Naive thymus-derived CD4-positive, alpha-beta T cell (primary cell): ENCODE measurements at regions not wholly inside any gene's neighbourhood (a gene's known extent, or its start where the extent isn't known, plus 50 kb on each side); places are given as distances from the start of the nearest gene placed in this dataset.

Source experiments
- ATAC-seq: fragments of 150-1000 bp; cut with Tn5 transposase; 2 replicates; pipeline ENCODE4 v1.10.0; 2021; ENCODE audit warnings: mild to moderate bottlenecking, moderate library complexity
- CTCF ChIA-PET: fragments of 350-600 bp; sonication (Branson Sonifier 250); formaldehyde crosslinking; loops from one replicate; lab custom pipeline; 2021; ENCODE audit warnings: antibody characterized with exemption; lab: Charles Lee
- POLR2A ChIA-PET: fragments of 350-600 bp; sonication (Branson Sonifier 250); formaldehyde crosslinking; loops from one replicate; lab custom pipeline; 2021; ENCODE audit warnings: antibody characterized with exemption, inconsistent platforms; lab: Charles Lee
- DNase-seq, 9 donors: peaks; one replicate each; pipeline versions ENCODE4 v3.0.0 to v3.0.0-alpha.2; 2020 to 2022; ENCODE audit warnings: mixed read lengths in 1 of 9
- H3K27ac ChIP-seq: one replicate; pipeline ENCODE4 v1.7.0; 2013; ENCODE audit warnings: mild to moderate bottlenecking, low read depth, low read length, moderate library complexity
- H3K27me3 ChIP-seq, 2 donors: one replicate each; pipeline ENCODE4 v1.7.0; 2013; ENCODE audit warnings: low read length in 2 of 2, mild to moderate bottlenecking in 2 of 2, moderate library complexity in 2 of 2; ENCODE audit not compliant: control insufficient read depth in 2 of 2, insufficient read depth in 2 of 2
- H3K36me3 ChIP-seq, 3 experiments: 1 replicate in 2 of 3; 2 replicates in 1 of 3; pipeline ENCODE4 v1.7.0; 2013; ENCODE audit warnings: low read length in 3 of 3, mild to moderate bottlenecking in 3 of 3, moderate library complexity in 1 of 3; ENCODE audit not compliant: insufficient read depth in 3 of 3, control insufficient read depth in 2 of 3
- H3K4me1 ChIP-seq, 2 donors: one replicate each; pipeline ENCODE4 v1.7.0; 2013; ENCODE audit warnings: low read length in 2 of 2, mild to moderate bottlenecking in 2 of 2, moderate library complexity in 1 of 2; ENCODE audit not compliant: control insufficient read depth in 2 of 2, insufficient read depth in 2 of 2
- H3K4me3 ChIP-seq: 2 replicates; pipeline ENCODE4 v1.7.0; 2013; ENCODE audit warnings: mild to moderate bottlenecking, low read length
- H3K9me3 ChIP-seq, 3 experiments: 1 replicate in 2 of 3; 2 replicates in 1 of 3; pipeline ENCODE4 v1.7.0; 2013; ENCODE audit warnings: low read length in 3 of 3; ENCODE audit not compliant: control insufficient read depth in 2 of 3
- H3K27ac Mint-ChIP-seq, 9 donors: one replicate each; pipeline ENCODE4 v1.8.0; 2020 to 2022; ENCODE audit warnings: mixed read lengths in 9 of 9, mild to moderate bottlenecking in 8 of 9, moderate library complexity in 5 of 9, inconsistent platforms in 2 of 9
- H3K27me3 Mint-ChIP-seq, 5 donors: one replicate each; pipeline ENCODE4 v1.8.0; 2021 to 2022; ENCODE audit warnings: mixed read lengths in 5 of 5, mild to moderate bottlenecking in 1 of 5
- H3K36me3 Mint-ChIP-seq, 5 donors: one replicate each; pipeline ENCODE4 v1.8.0; 2020 to 2022; ENCODE audit warnings: mixed read lengths in 5 of 5, mild to moderate bottlenecking in 3 of 5, inconsistent platforms in 1 of 5
- H3K4me1 Mint-ChIP-seq, 7 donors: one replicate each; pipeline ENCODE4 v1.8.0; 2020 to 2022; ENCODE audit warnings: mixed read lengths in 7 of 7, mild to moderate bottlenecking in 3 of 7, inconsistent platforms in 1 of 7
- H3K4me3 Mint-ChIP-seq, 10 donors: one replicate each; pipeline ENCODE4 v1.8.0; 2020 to 2022; ENCODE audit warnings: mild to moderate bottlenecking in 10 of 10, mixed read lengths in 10 of 10, moderate library complexity in 6 of 10, inconsistent platforms in 2 of 10
- H3K9me3 Mint-ChIP-seq, 11 donors: one replicate each; pipeline ENCODE4 v1.8.0; 2020 to 2022; ENCODE audit warnings: mixed read lengths in 11 of 11, mild to moderate bottlenecking in 4 of 11, inconsistent platforms in 1 of 11, moderate library complexity in 1 of 11
- intact Hi-C, 2 donors: fragments of 100-400 bp; cut with micrococcal nuclease; formaldehyde crosslinking; loops; one replicate each; pipeline ENCODE4 v1.15.1; 2023

DNA sequence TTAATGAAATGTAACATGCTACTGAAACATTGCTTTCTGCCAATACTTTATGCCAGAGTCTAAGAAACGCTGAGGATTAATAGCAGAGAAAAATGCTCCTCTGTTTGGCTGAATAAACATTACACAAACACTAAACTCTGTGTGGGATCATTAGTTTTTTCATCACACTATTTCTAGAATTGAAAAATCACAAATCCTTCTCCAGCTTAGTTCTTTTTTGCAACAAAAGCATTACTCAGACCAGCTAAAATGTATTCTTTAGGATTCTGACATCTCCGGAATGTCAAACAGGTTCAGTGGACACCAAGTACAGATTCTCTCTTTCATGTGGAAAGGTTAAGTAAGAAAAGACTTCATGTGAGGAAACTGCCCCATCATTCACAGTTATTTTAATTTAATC, 226.9 kb downstream of the SIM1 start:
- Mint-ChIP-seq H3K9me3 (peaks cover 0 to 2% (median 0%) of the 10 kb centered on the region in 11 donors), H3K4me3 (no peak overlapping the region), H3K36me3 (no peaks in the 10 kb centered on the region), H3K27me3 (peaks cover 0 to 11% (median 0%) of the 10 kb centered on the region in 5 donors), H3K4me1 (no peaks in the 10 kb centered on the region), H3K27ac (no peak overlapping the region)
- no peaks in the 10 kb centered on the region for H3K27me3 ChIP-seq
- ATAC-seq (no peak), DNase-seq (no peak)
- POLR2A ChIA-PET = no interaction called here
- CTCF ChIA-PET = no interaction called here
- no peak overlapping the region for H3K4me3 ChIP-seq
- no peaks in the 10 kb centered on the region for H3K36me3 ChIP-seq
- no peak overlapping the region for H3K27ac ChIP-seq
- intact Hi-C loops = no loop called here
- H3K4me1 ChIP-seq = no peaks in the 10 kb centered on the region
- no peaks in the 10 kb centered on the region for H3K9me3 ChIP-seq

DNA sequence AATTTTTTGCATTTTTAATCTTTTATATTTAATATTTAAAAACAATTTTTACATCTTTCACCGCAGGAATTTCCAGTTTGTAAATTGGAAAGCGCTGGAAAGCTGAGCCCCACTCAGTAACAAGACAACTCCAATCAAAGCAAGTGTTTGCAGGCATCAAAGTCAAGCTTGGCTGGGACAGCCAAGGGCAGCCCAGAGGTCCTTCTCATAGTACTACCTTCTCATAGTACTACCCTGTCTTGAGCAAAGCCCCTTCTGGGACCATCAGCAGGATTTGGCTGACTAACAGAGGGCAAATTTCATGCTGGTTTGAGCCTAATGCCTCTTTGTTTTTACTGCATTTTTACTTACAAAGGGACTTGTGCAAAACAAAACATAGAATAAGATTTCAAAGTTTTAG, 228.3 kb downstream of the SIM1 start:
- no peak for ATAC-seq
- no peaks in the 10 kb centered on the region for H3K4me1 Mint-ChIP-seq
- H3K4me1 ChIP-seq = no peaks in the 10 kb centered on the region
- no peak overlapping the region for H3K27ac ChIP-seq
- no peaks in the 10 kb centered on the region for H3K9me3 ChIP-seq
- no peak overlapping the region for H3K4me3 ChIP-seq
- H3K9me3 Mint-ChIP-seq = peaks cover 0 to 2% (median 0%) of the 10 kb centered on the region in 11 donors
- intact Hi-C loops = no loop called here
- no peak overlapping the region for H3K27ac Mint-ChIP-seq
- no peak overlapping the region for H3K4me3 Mint-ChIP-seq
- peaks cover 0 to 11% (median under 1%) of the 10 kb centered on the region in 5 donors for H3K27me3 Mint-ChIP-seq
- ChIA-PET POLR2A (no interaction called here), CTCF (no interaction called here)
- DNase-seq = no peak
- no peaks in the 10 kb centered on the region for H3K36me3 ChIP-seq
- no peaks in the 10 kb centered on the region for H3K27me3 ChIP-seq
- H3K36me3 Mint-ChIP-seq = no peaks in the 10 kb centered on the region

DNA sequence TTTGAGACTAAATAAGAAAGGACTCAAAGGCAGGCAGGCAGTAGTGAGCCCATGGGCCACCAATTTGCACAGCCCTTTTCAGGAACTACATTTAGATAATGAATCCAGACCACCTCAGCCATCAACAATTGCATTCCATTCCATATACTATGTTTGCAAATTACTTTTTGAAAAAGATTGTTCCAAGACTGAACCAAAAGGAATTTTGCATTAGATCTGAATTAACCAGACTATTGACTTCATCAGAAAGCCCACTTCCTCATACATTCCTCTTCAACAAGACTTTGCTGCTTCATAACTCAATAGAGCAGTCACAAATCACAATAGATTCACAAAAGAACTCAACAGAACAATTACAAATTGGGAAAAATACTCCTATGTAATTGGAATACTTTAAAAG, 229.1 kb downstream of the SIM1 start:
- no peaks in the 10 kb centered on the region for H3K27me3 ChIP-seq
- peaks cover 0 to 2% (median 0%) of the 10 kb centered on the region in 11 donors for H3K9me3 Mint-ChIP-seq
- no peak overlapping the region for H3K27ac Mint-ChIP-seq
- no peaks in the 10 kb centered on the region for H3K4me1 ChIP-seq
- ChIA-PET CTCF (no interaction called here), POLR2A (no interaction called here)
- H3K27me3 Mint-ChIP-seq = peaks cover 0 to 13% (median 4%) of the 10 kb centered on the region in 5 donors
- intact Hi-C loops = no loop called here
- no peak for DNase-seq
- no peak for ATAC-seq
- H3K4me3 Mint-ChIP-seq = no peak overlapping the region
- no peaks in the 10 kb centered on the region for H3K9me3 ChIP-seq
- H3K27ac ChIP-seq = no peak overlapping the region
- no peaks in the 10 kb centered on the region for H3K36me3 ChIP-seq
- no peaks in the 10 kb centered on the region for H3K4me1 Mint-ChIP-seq
- H3K4me3 ChIP-seq = no peak overlapping the region
- no peaks in the 10 kb centered on the region for H3K36me3 Mint-ChIP-seq

DNA sequence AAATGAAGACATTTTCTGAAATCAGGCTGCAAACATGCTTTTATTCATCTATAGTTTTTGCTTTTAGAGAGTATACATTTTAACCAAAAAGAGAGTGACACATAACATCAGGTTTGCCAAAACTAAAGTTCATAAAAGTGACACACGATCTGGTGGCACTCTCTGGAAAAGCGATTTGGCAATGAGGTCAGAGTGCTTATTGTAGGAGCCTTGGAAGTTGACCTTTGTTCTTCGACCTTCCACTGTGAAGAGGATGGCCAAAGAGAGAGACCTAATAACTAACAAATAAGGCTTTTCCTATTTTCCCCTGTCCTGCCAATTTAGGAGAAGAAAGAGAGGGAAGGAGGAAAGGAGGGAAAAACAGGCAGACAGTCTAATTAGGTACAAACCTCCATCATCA, 230.1 kb downstream of the SIM1 start:
- no peak overlapping the region for H3K27ac ChIP-seq
- ChIA-PET CTCF (no interaction called here), POLR2A (no interaction called here)
- H3K27ac Mint-ChIP-seq = no peak overlapping the region
- H3K4me3 Mint-ChIP-seq = no peak overlapping the region
- H3K4me3 ChIP-seq = no peak overlapping the region
- no peaks in the 10 kb centered on the region for H3K9me3 ChIP-seq
- peaks cover 0 to 19% (median 11%) of the 10 kb centered on the region in 5 donors for H3K27me3 Mint-ChIP-seq
- no peak for DNase-seq
- H3K9me3 Mint-ChIP-seq = peaks cover 0 to 4% (median 0%) of the 10 kb centered on the region in 11 donors
- no peaks in the 10 kb centered on the region for H3K4me1 ChIP-seq
- H3K4me1 Mint-ChIP-seq = no peaks in the 10 kb centered on the region
- H3K27me3 ChIP-seq = no peaks in the 10 kb centered on the region
- H3K36me3 Mint-ChIP-seq = no peaks in the 10 kb centered on the region
- H3K36me3 ChIP-seq = no peaks in the 10 kb centered on the region
- ATAC-seq = no peak
- intact Hi-C loops = no loop called here

DNA sequence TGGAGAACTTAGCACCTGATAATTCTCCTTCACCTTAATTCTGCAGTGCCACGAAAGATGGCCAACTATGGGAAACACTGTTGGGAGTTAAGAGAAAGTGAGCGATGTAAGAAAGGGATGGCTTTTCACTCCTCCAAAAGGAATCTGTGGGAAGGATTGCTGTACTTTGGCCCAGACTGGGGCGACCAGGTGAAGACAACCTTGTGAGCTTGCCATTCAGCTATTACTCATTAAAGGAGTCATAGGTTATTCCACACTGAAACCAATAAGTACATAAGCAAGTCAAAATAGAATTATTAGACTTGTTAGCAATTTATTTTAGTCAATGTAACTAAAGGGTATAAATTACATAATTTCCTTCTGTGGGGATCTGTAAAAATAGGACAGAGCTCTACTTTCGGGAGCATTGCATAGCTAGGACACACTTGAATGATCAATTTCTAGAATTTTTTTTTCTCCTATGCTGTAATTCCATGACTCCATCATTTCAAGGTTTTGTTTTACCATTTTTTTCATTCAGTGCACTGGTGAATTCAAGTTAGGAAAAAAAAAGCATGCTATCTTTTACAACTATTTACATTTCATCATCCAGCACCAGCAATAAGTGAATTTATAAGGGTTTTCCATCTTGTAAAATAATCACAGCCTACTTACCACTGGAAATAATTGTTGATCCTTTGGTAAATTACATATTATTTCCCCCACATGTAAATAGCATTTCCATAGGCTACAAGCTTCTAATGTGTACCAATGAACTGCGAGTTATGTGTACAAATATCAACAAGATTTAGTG, 231.7 kb downstream of the SIM1 start:
- Histone ChIP-seq H3K27ac (no peak overlapping the region), H3K27me3 (no peaks in the 10 kb centered on the region), H3K4me3 (no peak overlapping the region), H3K4me1 (no peaks in the 10 kb centered on the region), H3K9me3 (no peaks in the 10 kb centered on the region), H3K36me3 (no peaks in the 10 kb centered on the region)
- H3K9me3 Mint-ChIP-seq = peaks cover 0 to 7% (median 0%) of the 10 kb centered on the region in 11 donors
- ATAC-seq (no peak), DNase-seq (no peak)
- intact Hi-C loops = no loop called here
- H3K27me3 Mint-ChIP-seq = peaks cover 11 to 33% (median 23%) of the 10 kb centered on the region in 5 donors
- CTCF ChIA-PET = interaction anchor here (0.7 kb wide), 1 partner anchor 15 kb away, joined by 3 read pairs; no protein-coding TSS in a partner anchor
- H3K27ac Mint-ChIP-seq = no peak overlapping the region
- POLR2A ChIA-PET = no interaction called here
- H3K4me3 Mint-ChIP-seq = no peak overlapping the region
- H3K36me3 Mint-ChIP-seq = no peaks in the 10 kb centered on the region
- H3K4me1 Mint-ChIP-seq = peaks cover 0 to 11% (median 6%) of the 10 kb centered on the region in 7 donors

DNA sequence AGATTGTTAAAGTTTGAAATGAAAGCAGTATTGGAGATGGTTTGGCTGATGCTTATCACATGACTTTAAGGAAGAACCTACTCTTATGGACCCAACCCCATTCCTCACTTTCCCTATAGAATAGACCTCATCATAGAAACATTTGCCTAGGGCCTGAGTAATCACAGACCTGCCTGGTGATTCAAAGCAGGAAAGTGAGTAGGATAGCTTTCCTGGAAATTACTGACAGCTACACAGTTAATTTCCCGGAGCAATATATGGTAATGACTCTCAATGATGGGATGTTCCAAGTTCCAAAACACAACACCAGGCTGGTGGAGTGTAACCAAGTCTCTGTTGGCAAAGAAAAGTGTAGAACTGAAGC, 233.8 kb downstream of the SIM1 start:
- Histone ChIP-seq H3K27ac (no peak overlapping the region), H3K4me3 (no peak overlapping the region), H3K9me3 (no peaks in the 10 kb centered on the region), H3K4me1 (no peaks in the 10 kb centered on the region), H3K36me3 (no peaks in the 10 kb centered on the region), H3K27me3 (no peaks in the 10 kb centered on the region)
- H3K4me1 Mint-ChIP-seq = peaks cover 0 to 12% (median 8%) of the 10 kb centered on the region in 7 donors
- H3K4me3 Mint-ChIP-seq = no peak overlapping the region
- no peaks in the 10 kb centered on the region for H3K36me3 Mint-ChIP-seq
- H3K27me3 Mint-ChIP-seq = peaks cover 15 to 38% (median 33%) of the 10 kb centered on the region in 5 donors
- DNase-seq = no peak
- intact Hi-C loops = no loop called here
- H3K27ac Mint-ChIP-seq = no peak overlapping the region
- ChIA-PET CTCF (no interaction called here), POLR2A (no interaction called here)
- peaks cover 0 to 7% (median 0%) of the 10 kb centered on the region in 11 donors for H3K9me3 Mint-ChIP-seq
- no peak for ATAC-seq
